CD4-positive, alpha-beta T cell treated with Interleukin-2 at 100 ng/mL for 4 hours (primary cell): ENCODE measurements at regions not wholly inside any gene's neighbourhood (a gene's known extent, or its start where the extent isn't known, plus 50 kb on each side); places are given as distances from the start of the nearest gene placed in this dataset.

ENCODE experiments used
- DNase-seq: peaks from one replicate; pipeline ENCODE4 v3.0.0-alpha.2; 2020; ENCODE audit warnings: low spot score

DNA sequence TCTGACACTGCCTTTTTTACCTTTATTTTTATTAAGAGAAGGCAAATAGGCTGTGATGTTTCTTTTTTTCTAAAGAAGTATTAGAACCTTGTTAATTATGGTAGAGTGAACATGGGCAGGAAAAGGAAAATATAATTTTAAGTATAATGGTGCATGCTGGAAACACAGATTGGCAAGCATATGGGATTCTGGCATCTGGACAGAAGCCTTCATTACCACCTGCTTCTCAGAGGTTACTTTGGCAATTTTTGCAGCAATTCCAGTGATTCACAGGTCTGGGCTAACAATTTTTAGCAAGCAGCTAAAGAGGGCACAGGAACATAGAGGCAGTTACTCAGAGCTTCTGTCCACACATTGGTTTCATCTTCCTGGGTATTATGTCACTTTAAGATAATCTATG is 258.3 kb downstream of the DIPK2A start:
- no peak for DNase-seq

DNA sequence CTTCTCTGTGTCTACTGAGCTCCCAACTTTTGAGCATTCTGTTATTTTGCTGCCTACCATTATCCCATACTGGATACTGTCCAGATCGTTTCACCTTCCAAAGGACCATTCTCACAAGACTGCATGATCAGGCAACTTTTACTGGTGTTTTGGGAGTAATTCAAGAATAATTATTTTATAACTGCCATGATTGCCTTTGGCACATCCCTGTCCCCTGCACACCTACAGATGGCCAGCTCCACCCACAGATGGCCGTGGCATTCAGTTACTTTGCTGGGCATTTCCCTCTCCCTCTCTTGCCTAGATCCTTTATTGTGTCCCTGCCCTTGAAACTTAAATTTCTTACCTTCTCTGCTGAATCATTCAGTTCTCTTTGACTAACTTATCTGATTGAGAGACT is 263.9 kb downstream of the DIPK2A start:
- no peak for DNase-seq

DNA sequence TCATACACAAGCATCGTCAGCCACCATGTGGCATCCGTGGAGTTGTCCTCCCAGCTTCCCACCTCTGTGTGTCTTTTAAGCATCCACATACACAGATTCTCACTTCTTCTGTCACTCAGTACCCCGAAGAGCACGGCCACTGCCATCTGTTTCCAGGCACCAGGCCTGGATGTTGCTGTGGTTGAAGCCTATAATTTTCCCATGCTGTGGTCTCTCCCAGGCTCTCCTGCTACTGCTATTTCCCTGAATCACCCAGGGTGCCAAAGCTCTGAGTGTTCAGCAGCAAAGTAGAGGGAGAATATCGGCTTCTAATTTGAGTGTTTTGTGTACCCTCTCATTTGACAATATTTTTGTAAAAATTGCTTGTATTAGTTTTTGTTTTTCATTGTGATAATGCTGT is 265.7 kb downstream of the DIPK2A start:
- no peak for DNase-seq

DNA sequence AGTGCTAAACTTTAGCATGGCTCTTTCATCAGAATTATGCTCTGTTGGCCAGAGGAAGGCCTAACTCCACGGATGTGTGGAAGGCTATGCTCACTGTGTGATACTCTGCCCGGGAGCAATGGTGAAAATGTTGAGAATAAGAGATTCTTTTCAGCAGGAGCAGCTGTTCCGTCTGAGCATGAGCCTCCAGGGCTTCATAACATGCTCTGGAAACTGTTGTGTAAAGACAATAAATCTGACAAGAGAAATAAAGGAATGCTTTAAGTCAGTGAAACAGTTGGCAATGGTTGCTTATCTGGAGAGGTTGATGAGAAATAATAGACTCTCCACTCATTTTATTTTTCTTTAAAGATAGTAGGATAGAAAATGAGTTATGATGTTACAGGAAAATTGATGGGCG is 269.8 kb downstream of the DIPK2A start:
- no peak for DNase-seq

DNA sequence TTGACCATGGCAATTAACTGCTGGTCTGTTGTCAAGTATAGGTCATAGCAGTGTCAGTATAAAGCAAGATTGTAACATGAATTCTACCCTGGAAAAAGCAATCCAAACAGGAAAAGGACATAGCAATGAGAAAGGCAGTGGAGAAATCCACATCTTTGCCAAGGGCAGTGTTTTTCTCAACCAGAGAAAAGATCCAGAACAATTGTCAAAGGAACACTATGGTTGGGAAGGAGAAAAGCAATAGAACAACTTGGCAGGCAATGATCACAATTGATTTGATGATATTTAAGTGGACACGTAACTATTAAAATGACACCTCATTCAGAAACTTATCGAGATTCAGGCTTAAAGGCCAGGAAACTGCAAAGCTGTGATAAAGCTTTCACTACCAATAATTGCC is 271.1 kb downstream of the DIPK2A start:
- DNase-seq: no peak

DNA sequence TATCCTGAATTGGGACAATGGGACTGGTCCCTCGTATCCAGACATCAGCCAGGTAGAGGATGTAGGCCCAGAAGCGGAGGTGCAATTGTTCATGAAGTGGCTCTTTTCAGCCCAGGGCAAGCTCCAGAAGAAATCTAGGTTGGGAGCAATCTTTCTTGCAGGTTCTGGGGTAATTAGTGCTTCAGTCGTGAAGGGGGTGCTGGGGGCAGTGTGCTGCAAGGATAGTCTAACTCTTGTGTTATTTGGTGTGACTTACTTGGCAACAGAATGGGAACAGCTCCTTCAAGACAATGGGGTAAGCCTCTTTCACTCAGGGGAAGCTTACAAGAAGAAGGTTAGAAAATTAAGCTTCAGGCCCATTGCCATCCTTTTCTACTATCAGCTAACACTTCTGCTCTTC is 273.0 kb downstream of the DIPK2A start:
- no peak for DNase-seq

DNA sequence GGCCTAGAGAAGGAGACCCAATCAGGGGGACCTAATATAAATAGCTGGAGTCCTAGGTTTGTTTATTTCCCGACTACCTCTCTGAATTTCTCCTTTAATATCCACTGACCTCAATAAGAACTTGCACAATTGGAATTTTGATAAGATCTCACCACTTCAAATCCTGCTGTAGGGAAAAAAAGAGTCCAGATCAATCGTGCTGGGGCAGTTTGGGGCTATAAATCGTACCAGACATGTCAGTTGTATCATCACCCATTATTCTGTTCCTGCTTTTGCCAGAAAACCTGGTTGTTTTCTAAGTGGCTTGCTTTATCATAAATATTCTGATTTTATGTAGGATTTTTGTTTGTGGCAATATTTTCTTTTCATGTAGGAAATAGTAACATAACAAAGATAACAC is 281.3 kb downstream of the DIPK2A start:
- DNase-seq: no peak

DNA sequence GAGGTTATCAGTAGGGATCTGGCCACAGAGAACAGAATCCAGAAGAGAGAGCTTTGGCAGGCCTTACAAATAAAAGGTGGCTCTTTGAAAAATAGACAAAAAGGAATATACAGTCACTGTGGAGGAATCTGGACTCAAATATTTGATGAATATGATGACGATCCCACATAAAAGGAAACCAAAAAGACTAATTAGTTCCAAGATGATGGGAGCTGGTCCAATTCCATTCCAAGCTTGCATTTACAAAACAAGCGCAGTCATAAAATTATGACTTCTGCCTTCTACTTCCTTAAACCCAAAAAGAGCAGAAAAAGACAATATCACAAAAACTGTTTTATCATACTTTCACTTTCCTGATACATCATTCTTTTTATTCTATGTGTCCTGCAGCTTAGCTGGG is 285.8 kb downstream of the DIPK2A start:
- no peak for DNase-seq

DNA sequence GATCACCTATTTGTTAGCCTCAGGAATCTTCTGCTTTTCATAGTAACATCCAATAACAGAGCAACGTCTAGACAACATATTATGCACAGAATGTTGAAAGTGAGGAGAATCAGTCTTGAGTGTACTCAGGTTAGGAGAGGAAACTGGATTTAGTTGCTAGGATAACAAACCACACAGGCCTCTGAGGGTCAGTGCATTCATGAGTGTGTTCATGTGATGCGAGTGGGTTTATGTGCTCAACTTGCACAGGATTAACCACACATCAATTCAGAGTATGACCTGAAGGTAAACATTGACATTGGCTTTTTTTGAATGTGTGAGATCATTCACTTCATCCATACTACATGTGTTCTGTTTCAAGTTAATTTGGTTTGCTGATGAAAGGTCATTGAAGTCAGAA is 287.6 kb downstream of the DIPK2A start:
- no peak for DNase-seq

DNA sequence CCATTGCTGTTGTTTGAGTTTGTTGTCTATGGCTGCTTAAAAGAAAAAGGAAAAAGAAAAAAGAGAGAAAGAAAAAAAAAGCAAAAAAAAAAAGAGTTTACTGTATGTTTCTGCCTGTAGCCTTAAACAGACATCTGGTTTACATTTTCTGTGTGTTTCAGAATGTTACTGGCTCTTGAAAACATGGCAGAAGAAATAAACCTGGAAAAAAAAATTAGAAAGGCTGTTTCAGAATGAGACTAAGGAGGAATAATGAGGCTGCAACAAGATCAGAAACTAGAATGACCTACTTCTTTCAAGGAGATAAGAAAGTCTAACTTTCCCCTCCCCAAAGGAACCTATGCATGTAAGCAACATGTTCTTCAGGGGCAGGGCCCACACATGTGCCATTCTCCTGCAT is 292.1 kb downstream of the DIPK2A start:
- DNase-seq: no peak

DNA sequence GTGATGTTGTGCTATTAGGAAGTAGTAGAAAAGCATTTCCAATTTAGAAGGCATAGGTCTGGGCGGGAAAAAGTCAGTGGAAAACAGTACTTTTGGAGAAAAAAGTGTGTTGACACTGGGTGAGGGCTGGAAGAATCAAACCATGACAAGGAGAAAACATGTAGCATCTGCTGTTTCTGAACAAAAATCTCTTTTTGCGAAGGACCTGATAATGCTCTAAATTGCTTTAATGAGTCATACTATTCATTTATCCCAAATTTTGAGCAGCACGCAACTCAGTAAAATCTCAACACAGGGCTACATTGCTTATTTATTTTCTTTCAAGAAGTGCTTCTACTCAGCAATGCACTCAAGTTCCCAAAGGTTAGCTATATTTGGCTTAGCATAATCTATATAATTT is 292.7 kb downstream of the DIPK2A start:
- no peak for DNase-seq

DNA sequence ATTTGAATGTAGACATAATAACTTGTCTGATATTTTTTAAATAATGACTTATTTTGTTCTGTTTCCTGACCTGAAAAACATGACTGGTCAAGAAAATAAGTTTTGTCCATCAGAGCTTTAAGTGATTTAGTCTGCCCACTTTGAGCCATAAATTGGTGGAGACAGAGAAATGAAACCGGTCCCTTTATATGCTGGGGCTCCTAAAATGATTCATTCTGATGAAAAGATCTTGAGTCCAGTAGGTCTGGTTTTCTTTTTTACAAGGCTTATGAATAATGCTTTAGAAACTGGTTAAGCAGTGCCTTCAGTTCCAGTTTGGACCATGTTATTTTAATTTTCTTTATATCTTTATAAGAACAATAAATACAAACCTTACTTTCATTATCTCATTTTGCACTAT is 293.2 kb downstream of the DIPK2A start:
- DNase-seq: no peak

DNA sequence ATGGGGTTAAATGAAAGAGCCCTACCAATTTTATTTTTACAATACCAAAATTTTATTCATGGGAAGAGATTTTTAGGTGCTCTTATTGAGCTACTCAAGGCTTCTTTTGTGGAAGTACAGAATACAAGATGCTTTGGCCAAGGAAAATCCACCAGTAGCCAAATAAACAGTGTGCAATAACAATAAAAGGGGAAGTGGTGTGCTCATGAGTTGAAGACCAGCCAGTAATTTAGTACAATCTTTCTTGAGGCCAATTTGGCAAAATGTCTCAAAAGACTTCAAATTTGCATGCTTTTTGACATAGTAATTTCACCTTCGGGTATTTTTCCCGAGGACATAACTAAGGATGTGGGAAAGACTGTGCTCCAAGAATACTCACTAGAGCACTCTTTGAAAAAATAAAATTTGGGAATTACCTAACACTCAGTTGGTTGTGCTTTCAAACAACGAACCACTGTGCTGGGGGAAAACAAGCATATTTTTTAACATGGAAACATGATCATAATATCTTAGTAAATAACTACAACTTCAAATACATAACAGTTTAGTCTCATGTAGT is 294.0 kb downstream of the DIPK2A start:
- no peak for DNase-seq

DNA sequence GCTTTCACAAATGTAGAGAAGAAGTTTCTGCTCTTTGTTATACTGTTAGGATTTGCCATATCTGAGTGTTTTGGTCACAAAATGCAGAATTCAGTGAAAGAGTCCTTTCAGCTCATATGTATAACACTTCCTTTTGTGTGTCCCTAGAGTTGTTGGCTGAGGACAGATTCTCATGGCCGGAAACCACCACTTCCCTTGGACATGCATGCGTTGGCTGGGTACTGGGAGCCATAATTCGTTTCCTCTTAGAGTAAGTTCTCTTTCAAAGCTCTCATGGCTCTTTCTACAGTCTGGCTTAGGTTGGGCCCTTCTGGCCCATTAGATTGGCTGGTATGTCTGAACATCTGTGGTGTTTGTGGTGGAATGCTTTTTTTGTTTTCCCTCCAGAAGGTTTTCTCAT is 298.5 kb downstream of the DIPK2A start:
- no peak for DNase-seq

DNA sequence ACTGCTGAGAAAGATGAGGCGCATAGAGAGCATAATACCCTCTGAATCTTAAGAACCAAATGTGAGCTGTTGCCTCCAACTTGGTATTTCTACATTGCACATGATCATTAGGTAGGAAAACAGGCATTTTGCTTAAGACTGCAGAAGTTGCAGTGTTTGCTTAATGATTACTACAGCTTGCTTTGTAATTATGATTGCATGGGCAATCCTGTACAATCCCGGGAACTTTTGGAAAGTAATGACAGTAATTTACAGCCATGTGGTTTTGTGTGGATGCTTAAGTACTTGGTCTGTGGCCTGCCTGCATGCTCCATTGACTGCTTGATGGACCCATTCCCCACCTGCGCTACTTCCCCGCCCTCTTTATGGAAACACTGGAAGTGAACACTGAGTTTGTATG is 301.1 kb downstream of the DIPK2A start:
- no peak for DNase-seq

DNA sequence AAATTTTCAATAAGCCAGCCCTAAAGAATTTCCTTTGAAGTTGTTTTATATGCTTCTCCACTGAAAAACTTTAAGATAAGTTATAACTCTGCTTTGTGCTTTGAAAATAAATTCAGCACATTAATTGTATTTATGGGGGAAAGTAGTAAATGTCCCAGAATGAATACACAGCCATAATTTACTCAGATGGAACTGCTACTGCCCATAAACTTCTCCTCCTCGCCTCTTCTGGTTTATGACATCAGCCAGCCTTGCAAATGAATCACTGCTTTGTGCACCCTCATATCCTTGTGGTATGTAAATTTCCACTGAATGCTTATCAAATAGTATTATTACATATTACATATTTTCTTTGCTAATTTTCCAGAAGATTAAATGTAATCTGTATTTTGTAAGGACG is 302.0 kb downstream of the DIPK2A start:
- DNase-seq: no peak

DNA sequence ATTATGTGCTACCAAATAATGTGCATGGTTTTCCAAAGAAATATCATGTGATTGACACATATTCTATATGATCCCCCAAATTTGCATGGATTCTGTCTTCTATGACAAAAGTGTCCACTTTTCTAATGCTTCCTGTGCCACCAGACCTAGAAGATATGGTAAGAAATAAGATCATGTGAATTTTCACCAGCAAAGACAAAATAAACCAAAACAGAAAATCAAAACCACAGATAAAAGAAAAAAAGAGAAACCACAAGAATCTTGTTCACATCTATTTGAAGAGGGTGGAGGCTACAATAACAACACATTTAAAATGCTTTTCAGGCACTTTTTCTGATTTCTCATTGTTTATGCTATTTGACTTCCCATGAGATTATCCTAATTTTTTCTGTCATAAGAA is 303.4 kb downstream of the DIPK2A start:
- DNase-seq: no peak

DNA sequence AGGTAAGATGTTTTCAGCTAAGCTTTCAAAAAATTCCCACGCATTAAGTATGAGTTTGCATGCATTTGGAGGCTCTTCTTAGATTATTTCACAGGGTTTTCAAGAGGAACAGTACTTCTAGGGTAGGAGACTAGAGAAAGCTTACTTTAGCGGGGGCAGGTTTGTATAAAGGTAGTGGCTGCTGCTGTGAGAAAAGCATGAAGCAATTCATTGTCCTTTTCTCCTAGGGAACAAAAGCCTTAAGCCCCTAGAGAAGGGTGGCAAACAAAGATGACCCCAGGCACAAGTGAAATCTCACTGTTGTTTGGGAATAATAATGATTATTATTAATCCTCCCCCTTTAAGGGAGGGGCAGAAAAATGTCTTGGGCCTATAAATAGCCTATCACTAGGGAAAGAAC is 310.7 kb downstream of the DIPK2A start:
- no peak for DNase-seq

DNA sequence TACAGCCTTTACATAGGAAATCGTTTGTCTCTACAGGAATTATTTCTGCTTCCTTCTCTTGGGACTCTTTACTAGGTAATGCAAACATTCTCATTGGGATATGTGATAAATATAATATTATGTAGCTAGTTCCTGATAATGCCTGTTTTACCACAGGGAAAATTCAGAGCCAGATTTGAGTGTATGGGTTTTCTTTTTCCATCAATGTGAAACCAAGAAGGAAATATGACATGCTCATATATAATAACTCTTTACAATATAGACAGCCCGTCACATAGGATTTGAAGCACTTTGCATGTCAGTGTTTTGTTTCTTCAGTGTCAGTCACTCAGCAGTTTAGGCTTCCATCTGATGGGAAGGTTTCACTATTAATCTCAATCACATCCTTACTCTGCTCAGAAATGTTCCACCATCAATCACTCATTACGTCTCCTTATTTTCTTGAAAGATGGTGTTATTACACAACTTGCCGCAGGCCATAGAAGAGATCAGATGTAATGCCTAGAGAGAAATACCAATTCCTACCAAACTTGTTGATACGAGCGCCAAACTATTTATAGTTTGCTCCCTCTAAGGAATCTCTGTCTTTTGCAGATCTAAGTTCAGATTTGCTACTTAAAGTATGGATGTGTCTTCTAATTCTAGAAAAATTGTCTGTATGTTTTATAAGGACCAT is 314.8 kb downstream of the DIPK2A start:
- DNase-seq: no peak

DNA sequence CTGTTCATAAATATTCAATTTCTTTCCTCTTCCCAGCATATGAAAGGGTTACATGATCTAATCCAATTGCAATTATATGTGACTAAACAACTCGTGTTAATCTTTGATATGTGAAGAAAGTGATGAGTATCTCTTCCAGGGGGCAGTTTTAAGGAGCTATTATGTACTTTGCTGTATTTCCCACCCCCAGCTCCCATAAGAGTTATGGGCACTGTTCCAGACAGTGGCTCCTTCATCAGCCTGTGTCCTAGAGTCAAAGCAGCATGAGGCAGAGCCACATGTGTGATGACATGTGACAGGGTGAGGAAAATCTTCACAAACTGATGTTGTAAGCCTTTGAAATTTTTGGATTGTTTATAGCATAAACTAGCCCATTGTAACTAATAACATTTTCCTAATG is 315.4 kb downstream of the DIPK2A start:
- no peak for DNase-seq

DNA sequence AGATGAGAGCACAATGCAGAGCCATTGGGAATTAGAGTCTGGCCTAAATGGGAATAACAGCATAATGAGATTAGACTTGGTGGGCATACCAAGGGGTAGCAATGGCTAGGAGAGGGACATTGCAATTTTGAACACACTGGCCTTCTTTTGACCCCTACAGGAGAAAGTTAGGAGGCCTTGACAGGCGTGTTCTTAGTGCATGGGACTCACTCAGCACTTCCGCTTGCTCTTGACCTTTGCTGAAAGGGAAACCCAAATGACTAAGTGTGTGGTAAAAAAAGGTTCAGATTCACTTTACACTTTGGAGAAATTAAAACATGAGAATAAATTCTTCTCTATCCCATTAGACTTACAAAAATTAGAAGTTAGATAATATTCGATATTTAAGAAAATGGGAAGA is 317.4 kb downstream of the DIPK2A start:
- no peak for DNase-seq

DNA sequence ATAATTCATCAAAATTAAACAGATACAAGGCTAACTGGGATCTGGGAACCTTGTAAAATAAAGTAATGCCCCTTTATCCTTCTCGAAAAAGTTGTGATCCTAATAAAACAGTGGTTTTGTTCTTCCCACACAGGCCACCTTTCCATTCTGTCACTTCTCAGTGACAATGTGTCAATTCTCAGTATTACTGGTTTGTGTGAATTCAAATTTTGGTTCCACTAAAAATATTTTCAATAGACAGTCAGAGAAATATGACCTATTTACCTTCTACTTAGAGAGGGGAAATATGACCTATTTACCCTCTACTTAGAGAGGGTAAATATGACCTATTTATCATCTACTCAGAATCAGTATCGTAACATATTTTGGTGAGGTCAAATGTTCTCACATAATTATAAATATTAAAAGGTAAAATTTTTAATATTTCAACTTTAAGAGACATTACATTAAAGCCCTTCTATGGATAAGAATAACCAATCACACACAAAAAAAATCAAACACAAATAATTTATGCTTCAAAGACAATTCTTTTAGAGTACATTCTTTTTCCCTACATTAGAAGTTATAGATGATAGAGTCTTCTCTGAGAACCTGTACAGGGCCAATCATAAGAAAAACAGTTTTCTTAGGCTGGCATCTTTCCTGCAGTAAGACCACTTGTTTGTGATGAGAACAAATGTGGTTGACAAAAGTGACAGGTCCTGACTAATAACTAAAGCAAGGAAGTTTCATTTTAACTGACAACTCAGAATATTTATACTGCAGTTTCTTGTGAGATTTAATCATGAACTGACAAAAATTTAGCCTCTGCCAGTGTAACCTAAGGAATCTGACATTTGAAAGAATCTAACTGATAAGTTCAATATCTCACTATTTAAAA is 323.3 kb downstream of the DIPK2A start:
- DNase-seq: no peak

DNA sequence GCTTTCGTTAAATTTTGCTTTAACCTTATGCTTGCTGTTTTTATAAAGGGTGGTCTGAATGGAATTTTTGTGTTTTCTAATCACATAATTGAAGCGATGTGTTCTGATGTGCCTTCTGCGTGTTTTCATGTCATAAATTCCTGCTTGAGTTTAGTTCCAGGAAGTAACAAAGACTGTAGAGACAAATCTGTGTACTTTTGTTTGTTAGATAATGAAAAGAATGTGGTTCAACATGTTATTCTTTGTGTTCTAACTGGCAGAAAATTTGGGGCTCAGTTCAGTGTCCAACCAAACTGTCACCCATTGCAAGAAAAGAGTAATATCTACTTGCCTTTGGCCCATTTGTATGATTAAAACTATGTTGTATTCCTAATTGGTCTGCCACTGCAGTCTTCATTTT is 324.0 kb downstream of the DIPK2A start:
- DNase-seq: no peak

DNA sequence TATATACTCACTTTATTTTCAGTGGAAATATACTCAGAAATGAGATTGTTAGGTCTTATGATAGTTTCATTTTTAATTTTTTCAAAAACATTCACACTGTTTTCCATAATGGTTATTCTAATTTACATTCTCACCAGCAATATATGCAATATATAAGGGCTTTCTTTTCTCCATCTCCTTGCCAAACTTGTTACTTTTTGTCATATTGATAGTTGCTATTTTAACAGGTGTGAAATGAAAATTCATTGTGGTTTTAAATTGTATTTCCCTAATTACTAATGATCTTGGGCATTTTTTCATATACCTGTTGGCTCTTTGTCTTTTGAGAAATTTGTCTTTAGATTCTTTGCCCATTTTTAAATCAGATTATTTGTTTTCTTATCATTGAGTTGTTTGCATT is 325.2 kb downstream of the DIPK2A start:
- no peak for DNase-seq
